NOMO-1 treated with DMSO at 0.1 percent for 48 hours (cell line): ENCODE measurements at regions not wholly inside any gene's neighbourhood (a gene's known extent, or its start where the extent isn't known, plus 50 kb on each side); places are given as distances from the start of the nearest gene placed in this dataset.
"Not testable (repeated sequence)": the region's sequence is repeated elsewhere in the genome, so short reads cannot be mapped to it uniquely, and the experiment has no call there.

Experiments
- DNase-seq: peaks from one replicate; lab custom pipeline; 2025; ENCODE audit not compliant: unreplicated experiment; lab: John Stamatoyannopoulos, UW

- peak; percentile 54 for DNase-seq
Observed at GRCh38 chr2:224650815-224651439, 65.2 kb downstream of the CCDC195 start.

- DNase-seq, result not testable (repeated sequence)
Observed at GRCh38 chr2:224647684-224648083, 62.5 kb upstream of the CUL3 start.

- peak; percentile 37 for DNase-seq
Observed at GRCh38 chr2:224646242-224646846, 61.2 kb upstream of the CUL3 start.

- no peak for DNase-seq
Observed at GRCh38 chr2:224645722-224646121, 60.6 kb upstream of the CUL3 start.

- DNase-seq, result no peak
Observed at GRCh38 chr2:224640679-224641078, 55.5 kb upstream of the CUL3 start.

- DNase-seq, result peak; percentile 75
Observed at GRCh38 chr2:224638301-224638823, 53.2 kb upstream of the CUL3 start.
